CD4-positive, alpha-beta T cell (primary cell): ENCODE measurements at regions not wholly inside any gene's neighbourhood (a gene's known extent, or its start where the extent isn't known, plus 50 kb on each side); places are given as distances from the start of the nearest gene placed in this dataset.

ENCODE experiments used
- ATAC-seq: fragments of 200-7000 bp; cut with Tn5 transposase; one replicate; pipeline ENCODE4 v1.10.0; 2022; ENCODE audit warnings: mild to moderate bottlenecking; ENCODE audit not compliant: poor library complexity
- CTCF ChIA-PET: fragments of 350-600 bp; sonication (Branson Sonifier 250); formaldehyde crosslinking; loops from one replicate; lab custom pipeline; 2021; ENCODE audit warnings: antibody characterized with exemption, inconsistent platforms; lab: Charles Lee
- POLR2A ChIA-PET: fragments of 350-600 bp; sonication (Branson Sonifier 250); formaldehyde crosslinking; loops from one replicate; lab custom pipeline; 2021; ENCODE audit warnings: antibody characterized with exemption, inconsistent platforms; lab: Charles Lee
- DNase-seq, 14 experiments: peaks; one replicate each; pipeline ENCODE4 v3.0.0-alpha.2; 2013 to 2020; ENCODE audit warnings: mixed read lengths in 2 of 14
- H3K27ac ChIP-seq, 2 donors: one replicate each; pipeline versions ENCODE4 v1.5.1 to v1.7.0; 2013; ENCODE audit warnings: low read length in 2 of 2, low read depth in 1 of 2, mild to moderate bottlenecking in 1 of 2
- H3K27me3 ChIP-seq, 2 experiments: 1 replicate in 1 of 2; 2 replicates in 1 of 2; pipeline versions ENCODE4 v1.6.1 to v1.7.0; 2013; ENCODE audit warnings: low read length in 2 of 2, control low read depth in 1 of 2, mild to moderate bottlenecking in 1 of 2, moderate library complexity in 1 of 2; ENCODE audit not compliant: insufficient read depth in 2 of 2, control insufficient read depth in 1 of 2
- H3K36me3 ChIP-seq: one replicate; pipeline ENCODE4 v1.6.1; 2013; ENCODE audit warnings: low read length, control low read depth; ENCODE audit not compliant: insufficient read depth
- H3K4me1 ChIP-seq: one replicate; pipeline ENCODE4 v1.6.1; 2013; ENCODE audit warnings: low read length, control low read depth; ENCODE audit not compliant: insufficient read depth
- H3K4me3 ChIP-seq: one replicate; pipeline ENCODE4 v1.5.1; 2013; ENCODE audit warnings: mild to moderate bottlenecking, low read length, moderate library complexity
- H3K9me3 ChIP-seq, 2 experiments: 1 replicate in 1 of 2; 2 replicates in 1 of 2; pipeline versions ENCODE4 v1.6.1 to v1.7.0; 2013; ENCODE audit warnings: low read length in 2 of 2, mild to moderate bottlenecking in 2 of 2, control low read depth in 1 of 2, moderate library complexity in 1 of 2; ENCODE audit not compliant: control insufficient read depth in 1 of 2, insufficient read depth in 1 of 2
- H3K27ac Mint-ChIP-seq: one replicate; pipeline ENCODE4 v1.8.0; 2020; ENCODE audit warnings: mixed read lengths
- H3K27me3 Mint-ChIP-seq: one replicate; pipeline ENCODE4 v1.8.0; 2021; ENCODE audit warnings: mixed read lengths
- H3K36me3 Mint-ChIP-seq: one replicate; pipeline ENCODE4 v1.8.0; 2021; ENCODE audit warnings: low read depth, mixed read lengths
- H3K4me1 Mint-ChIP-seq: one replicate; pipeline ENCODE4 v1.8.0; 2021; ENCODE audit warnings: low read depth, mixed read lengths
- H3K4me3 Mint-ChIP-seq: one replicate; pipeline ENCODE4 v1.8.0; 2020; ENCODE audit warnings: mild to moderate bottlenecking, mixed read lengths
- H3K9me3 Mint-ChIP-seq: one replicate; pipeline ENCODE4 v1.8.0; 2020; ENCODE audit warnings: mixed read lengths
- intact Hi-C, 2 experiments: fragments of 100-400 bp; cut with DNase I in 1 of 2; cut with micrococcal nuclease in 1 of 2; formaldehyde crosslinking; loops; one replicate each; pipeline versions ENCODE4 v1.15.1 to v1.9.0; 2023 to 2025; cut with DNase I, micrococcal nuclease
- TF ChIP-seq, protein P1 (sequence below): fragments of 200-600 bp; IDR thresholded peaks from one replicate; pipeline ENCODE4 v1.8.0; 2022; ENCODE audit warnings: antibody characterized with exemption, mild to moderate bottlenecking

DNA sequence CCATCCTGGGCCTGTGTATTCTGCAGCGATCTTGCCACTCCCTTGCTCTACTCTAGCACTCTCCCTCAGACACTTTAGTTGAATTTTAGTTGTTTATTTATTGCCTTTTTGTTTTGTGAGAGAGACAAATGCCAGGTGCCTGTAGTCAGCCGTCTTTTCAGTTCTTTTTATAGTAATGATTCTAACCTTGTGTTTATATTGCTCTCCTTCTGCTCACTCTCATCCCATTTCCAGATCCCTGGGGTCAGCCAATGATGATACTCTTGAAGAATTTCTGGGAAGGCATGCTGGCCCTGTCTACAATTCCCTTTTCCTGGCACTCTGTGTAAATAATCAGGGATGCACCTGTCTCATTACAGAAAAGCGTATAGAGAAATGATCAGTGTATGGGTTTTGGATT lies 334.1 kb upstream of the MIS18BP1 start:
- Histone ChIP-seq H3K27ac (no peak overlapping the region), H3K4me1 (no peaks in the 10 kb centered on the region), H3K9me3 (peaks cover 0 to 13% of the 10 kb centered on the region in 2 experiments), H3K27me3 (no peaks in the 10 kb centered on the region), H3K4me3 (no peak overlapping the region), H3K36me3 (no peaks in the 10 kb centered on the region)
- ATAC-seq = no peak
- intact Hi-C loops = no loop called here
- Mint-ChIP-seq H3K4me3 (no peak overlapping the region), H3K36me3 (no peaks in the 10 kb centered on the region), H3K27ac (no peak overlapping the region), H3K4me1 (no peaks in the 10 kb centered on the region), H3K27me3 (no peaks in the 10 kb centered on the region), H3K9me3 (peaks cover 16% of the 10 kb centered on the region)
- no peak for DNase-seq
- CTCF ChIA-PET = no interaction called here
- POLR2A ChIA-PET = no interaction called here
- TF ChIP-seq, protein P1, sequence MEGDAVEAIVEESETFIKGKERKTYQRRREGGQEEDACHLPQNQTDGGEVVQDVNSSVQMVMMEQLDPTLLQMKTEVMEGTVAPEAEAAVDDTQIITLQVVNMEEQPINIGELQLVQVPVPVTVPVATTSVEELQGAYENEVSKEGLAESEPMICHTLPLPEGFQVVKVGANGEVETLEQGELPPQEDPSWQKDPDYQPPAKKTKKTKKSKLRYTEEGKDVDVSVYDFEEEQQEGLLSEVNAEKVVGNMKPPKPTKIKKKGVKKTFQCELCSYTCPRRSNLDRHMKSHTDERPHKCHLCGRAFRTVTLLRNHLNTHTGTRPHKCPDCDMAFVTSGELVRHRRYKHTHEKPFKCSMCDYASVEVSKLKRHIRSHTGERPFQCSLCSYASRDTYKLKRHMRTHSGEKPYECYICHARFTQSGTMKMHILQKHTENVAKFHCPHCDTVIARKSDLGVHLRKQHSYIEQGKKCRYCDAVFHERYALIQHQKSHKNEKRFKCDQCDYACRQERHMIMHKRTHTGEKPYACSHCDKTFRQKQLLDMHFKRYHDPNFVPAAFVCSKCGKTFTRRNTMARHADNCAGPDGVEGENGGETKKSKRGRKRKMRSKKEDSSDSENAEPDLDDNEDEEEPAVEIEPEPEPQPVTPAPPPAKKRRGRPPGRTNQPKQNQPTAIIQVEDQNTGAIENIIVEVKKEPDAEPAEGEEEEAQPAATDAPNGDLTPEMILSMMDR = no peak

- no peaks in the 10 kb centered on the region for H3K27me3 ChIP-seq
- Mint-ChIP-seq H3K27me3 (no peaks in the 10 kb centered on the region), H3K27ac (no peak overlapping the region), H3K9me3 (peaks cover 2% of the 10 kb centered on the region), H3K4me3 (no peak overlapping the region), H3K4me1 (no peaks in the 10 kb centered on the region), H3K36me3 (no peaks in the 10 kb centered on the region)
- H3K4me1 ChIP-seq = no peaks in the 10 kb centered on the region
- H3K9me3 ChIP-seq = no peaks in the 10 kb centered on the region
- ChIA-PET POLR2A (no interaction called here), CTCF (no interaction called here)
- ATAC-seq (no peak), DNase-seq (no peak)
- TF ChIP-seq, protein P1 = no peak
- intact Hi-C loops = no loop called here
- H3K27ac ChIP-seq = no peak overlapping the region
- no peaks in the 10 kb centered on the region for H3K36me3 ChIP-seq
- H3K4me3 ChIP-seq = no peak overlapping the region
Measured at GRCh38 chr14:45559626-45560025, 306.6 kb upstream of the MIS18BP1 start.

DNA sequence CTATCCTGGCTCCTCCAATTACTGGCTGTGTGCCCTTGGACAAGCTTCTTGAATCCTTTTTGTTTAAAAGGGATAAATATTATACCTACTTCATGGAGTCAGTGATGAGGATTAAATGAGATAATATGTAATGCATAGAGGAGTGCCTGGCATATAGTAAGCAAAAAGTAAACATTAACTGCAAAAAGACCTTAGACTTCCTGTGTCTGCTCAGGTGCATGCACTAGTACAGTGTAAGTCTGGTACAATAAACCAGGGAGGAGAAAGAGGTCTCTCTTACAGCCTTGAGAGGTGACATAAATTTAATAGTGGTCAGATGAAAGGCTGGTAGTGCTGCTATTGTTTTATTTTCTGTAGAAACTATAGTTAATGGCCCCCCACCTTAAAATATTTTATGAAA lies 305.2 kb upstream of the MIS18BP1 start:
- Histone ChIP-seq H3K27me3 (no peaks in the 10 kb centered on the region), H3K9me3 (no peaks in the 10 kb centered on the region), H3K4me3 (no peak overlapping the region), H3K27ac (no peak overlapping the region), H3K36me3 (no peaks in the 10 kb centered on the region), H3K4me1 (no peaks in the 10 kb centered on the region)
- ATAC-seq = no peak
- no peak for DNase-seq
- H3K9me3 Mint-ChIP-seq = peaks cover 2% of the 10 kb centered on the region
- TF ChIP-seq, protein P1 = no peak
- intact Hi-C loops = no loop called here
- H3K36me3 Mint-ChIP-seq = no peaks in the 10 kb centered on the region
- no peaks in the 10 kb centered on the region for H3K4me1 Mint-ChIP-seq
- no peaks in the 10 kb centered on the region for H3K27me3 Mint-ChIP-seq
- H3K27ac Mint-ChIP-seq = no peak overlapping the region
- ChIA-PET CTCF (no interaction called here), POLR2A (no interaction called here)
- no peak overlapping the region for H3K4me3 Mint-ChIP-seq
